Upper lobe of left lung (tissue), 4 donors: ENCODE measurements at regions not wholly inside any gene's neighbourhood (a gene's known extent, or its start where the extent isn't known, plus 50 kb on each side); places are given as distances from the start of the nearest gene placed in this dataset.

Experiments
- CTCF ChIP-seq, 6 experiments: fragments of 450-650 bp in 4 of 6; fragments of 200-600 bp in 2 of 6; sonication (generic) in 2 of 6; IDR thresholded peaks; one replicate each; pipeline ENCODE4 v1.5.1; 2016 to 2019; ENCODE audit warnings: antibody characterized with exemption in 6 of 6
- EP300 ChIP-seq, 4 donors: sonication (generic); formaldehyde crosslinking; IDR thresholded peaks; one replicate each; pipeline ENCODE4 v1.5.1; 2017; ENCODE audit warnings: antibody characterized with exemption in 4 of 4, control low read depth in 2 of 4

GRCh38 chr1:70890408-70890807 is 157.2 kb downstream of the PTGER3 start:
- TF ChIP-seq EP300 (IDR thresholded peaks at IDR 0.05) (no peak), CTCF (IDR thresholded peaks at IDR 0.05) (no peak)
